GM21360 (cell line): ENCODE measurements at regions not wholly inside any gene's neighbourhood (a gene's known extent, or its start where the extent isn't known, plus 50 kb on each side); places are given as distances from the start of the nearest gene placed in this dataset.

ENCODE experiments used
- ATAC-seq: cut with Tn5 transposase; IDR thresholded peaks from one replicate; pipeline ENCODE4 v1.9.1; 2021; ENCODE audit warnings: mild to moderate bottlenecking, moderate library complexity; ENCODE audit not compliant: unreplicated experiment

- no peak for ATAC-seq
Measured at GRCh38 chr10:6743291-6743849, 163.3 kb upstream of the PRKCQ start.

- ATAC-seq = no peak
Measured at GRCh38 chr10:6741541-6741941, 161.5 kb upstream of the PRKCQ start.

DNA sequence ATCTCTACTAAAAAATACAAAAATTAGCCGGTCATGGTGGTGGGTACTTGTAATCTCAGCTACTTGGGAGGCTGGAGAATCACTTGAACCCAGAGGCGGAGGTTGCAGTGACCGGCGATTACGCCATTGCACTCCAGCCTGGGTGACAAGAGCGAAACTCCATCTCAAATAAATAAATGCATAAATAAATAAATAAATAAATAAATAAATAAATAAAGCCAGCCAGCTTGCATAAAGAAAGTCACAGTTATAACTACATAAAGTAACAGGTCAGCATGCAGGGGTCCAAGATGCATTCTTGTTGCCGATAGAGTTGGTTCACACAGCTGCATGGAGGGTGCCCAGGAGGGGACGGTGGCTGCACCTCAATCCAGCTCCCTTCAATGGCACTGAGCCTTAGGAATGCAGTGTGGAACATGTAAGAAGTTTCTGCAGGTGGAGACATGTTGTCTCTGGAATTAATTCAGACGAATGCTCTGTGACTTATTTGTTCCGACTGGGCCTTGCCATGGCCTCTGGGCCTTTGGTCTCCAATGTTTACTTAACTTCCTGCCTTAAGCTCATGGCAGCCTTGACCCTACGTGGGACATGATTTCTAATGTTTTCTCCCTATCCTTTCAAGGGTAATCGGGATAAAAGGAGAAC, 159.6 kb upstream of the PRKCQ start:
- no peak for ATAC-seq

GRCh38 chr10:6738112-6738768, 158.2 kb upstream of the PRKCQ start:
- no peak for ATAC-seq

GRCh38 chr10:6737758-6738111, 157.7 kb upstream of the PRKCQ start:
- no peak for ATAC-seq

DNA sequence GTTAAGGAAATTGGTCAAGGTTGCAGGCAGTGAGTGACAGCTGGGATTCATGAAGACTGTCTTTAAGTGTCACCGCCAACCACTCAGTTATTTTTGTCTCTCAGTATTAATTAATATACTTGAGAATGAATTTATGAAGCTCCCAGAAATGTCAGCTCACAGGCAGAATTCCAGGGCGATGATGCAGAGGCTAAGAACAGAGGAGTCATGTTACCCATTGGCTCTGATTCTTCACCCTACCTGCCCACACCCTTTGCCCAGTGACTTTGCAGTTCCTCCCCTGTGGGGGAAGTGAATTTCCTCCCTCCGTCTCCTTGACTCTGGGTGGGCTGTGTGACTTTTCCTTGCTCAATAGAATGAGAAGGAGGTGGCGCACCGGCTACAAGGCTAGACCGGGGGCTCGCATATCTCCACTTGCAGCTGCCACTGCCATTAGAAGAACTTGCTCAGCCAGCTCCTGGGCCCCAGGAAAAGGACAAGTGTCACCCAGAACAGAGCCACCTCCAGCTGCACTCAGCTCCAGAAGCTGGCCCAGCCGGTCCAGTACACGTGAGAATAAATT, 157.1 kb upstream of the PRKCQ start:
- ATAC-seq = no peak

- ATAC-seq = no peak
Measured at GRCh38 chr10:6734286-6734685, 154.2 kb upstream of the PRKCQ start.

DNA sequence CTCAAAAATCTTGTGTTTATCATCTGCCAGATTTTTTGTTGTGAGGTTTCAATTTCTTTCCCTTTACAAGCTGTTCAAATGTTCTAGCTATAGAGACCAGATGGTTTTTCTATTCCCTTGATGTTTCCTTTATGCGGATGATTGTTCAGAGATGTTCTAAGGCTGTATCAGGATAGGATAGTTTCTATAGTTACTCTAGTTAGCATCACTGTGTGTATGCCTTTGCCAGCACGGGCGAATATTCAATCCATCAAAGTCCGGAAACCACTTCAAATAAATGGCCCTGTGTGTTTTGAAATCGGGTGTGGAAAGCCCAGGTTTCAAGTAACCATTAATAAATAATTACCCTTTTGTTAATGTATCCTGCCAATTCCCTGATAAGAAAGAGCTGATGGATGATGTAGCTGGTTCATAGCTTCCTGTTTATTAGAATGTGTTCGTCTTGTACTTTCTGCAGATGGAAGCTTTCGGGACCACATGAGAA, 149.8 kb upstream of the PRKCQ start:
- no peak for ATAC-seq

DNA sequence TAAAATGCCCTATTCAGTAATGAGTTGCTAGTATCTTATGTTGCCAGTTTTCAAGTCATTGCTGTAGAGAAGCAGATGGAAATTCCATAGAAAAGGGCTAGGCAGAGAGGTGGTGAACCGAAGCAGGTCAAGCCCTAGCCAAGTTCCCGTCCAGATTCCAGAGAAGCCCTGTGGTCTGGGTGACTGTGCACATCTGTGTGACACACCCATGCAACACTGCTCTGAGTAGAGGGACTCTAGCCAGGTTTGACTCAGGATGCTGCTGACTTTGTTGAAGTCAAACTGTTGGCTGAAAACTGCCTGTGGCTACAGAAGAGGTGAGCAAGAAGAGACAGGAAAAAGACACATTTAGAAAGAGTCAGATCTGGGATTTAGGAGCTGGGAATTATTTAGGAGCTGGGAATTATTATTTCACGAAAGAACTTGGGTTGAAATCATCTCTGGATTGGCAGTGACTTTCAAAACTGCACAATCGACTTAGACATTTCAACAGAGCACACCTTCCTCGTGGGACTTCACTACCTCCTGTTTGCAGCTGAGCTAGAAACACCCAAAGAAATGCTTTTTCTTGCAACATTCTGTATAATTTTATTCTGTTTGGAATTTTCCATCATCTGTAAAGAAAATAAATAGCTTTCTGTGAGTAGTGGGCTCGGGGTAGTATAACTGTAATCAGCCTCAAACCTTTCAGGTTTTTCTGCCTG, 149.1 kb upstream of the PRKCQ start:
- no peak for ATAC-seq

DNA sequence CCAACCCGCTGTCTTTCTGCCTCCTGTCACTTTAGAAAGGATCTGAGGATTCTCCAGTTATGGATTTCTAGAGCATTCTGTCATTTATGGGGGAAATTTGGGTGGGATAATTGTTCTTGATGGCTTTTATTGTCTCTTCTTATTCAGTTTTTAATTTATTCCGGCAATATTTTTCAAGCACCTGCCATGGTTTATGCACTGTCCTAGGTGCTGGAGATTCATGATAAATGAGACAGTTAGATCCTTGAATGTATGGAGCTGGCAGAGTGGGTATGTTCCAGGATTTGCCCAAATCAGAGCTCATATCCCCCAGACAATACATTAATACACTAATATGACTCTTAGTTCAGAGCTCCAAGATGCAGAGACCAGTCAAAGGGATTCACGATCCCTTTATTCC, 146.8 kb upstream of the PRKCQ start:
- ATAC-seq = no peak

DNA sequence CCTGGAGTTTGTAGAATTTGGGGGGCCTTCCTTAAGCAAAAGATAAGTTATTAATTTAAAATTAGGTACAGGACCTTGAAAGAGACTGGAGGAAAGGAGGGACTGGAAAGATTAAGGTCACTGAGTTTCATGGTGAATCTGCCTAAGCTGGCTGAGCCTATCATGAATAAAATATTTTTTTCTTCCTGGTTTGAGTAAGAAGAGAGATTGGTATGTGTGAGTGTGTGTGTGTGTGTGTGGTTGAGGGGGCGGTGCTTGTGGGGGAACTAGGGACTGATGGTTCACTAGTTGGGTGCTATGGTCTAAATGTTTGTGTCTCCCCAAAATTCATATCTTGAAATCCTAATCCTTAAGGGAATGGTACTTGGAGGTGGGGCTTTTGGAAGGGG, 142.5 kb upstream of the PRKCQ start:
- ATAC-seq = no peak

DNA sequence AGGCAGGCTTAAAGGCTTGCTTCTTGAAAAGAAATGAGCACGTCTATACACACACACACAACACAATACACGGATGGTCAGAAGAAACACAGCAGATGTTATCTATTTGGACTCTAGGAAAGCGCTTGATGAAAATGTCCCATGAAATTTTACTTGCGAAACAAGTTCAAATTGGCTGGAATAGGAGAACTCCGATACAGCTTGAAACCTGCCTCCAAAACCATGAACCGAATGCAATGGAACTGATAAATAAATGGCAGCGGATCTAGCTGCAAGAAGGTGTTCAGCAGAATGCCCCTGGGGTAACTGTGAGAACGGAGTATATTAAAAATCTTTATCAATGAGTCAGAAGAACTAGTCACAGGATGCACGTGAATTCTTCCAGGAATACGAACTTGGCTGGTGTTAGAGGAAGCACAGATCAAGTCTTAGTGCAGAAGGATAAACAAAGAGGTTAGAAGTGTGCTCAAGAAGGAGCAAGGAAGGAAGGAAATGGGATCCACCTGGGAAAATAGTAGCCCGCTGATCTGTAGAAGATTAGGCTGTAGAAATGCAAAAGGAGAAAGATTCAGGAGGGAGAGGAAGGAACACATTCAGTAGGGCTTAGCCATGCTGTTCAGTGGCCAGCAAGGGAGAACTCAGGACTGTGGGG, 142.0 kb upstream of the PRKCQ start:
- no peak for ATAC-seq

GRCh38 chr10:6721480-6721879, 141.4 kb upstream of the PRKCQ start:
- ATAC-seq = no peak

- ATAC-seq = no peak
Measured at GRCh38 chr10:6719561-6719960, 139.5 kb upstream of the PRKCQ start.

- no peak for ATAC-seq
Measured at GRCh38 chr10:6718550-6718949, 138.5 kb upstream of the PRKCQ start.

DNA sequence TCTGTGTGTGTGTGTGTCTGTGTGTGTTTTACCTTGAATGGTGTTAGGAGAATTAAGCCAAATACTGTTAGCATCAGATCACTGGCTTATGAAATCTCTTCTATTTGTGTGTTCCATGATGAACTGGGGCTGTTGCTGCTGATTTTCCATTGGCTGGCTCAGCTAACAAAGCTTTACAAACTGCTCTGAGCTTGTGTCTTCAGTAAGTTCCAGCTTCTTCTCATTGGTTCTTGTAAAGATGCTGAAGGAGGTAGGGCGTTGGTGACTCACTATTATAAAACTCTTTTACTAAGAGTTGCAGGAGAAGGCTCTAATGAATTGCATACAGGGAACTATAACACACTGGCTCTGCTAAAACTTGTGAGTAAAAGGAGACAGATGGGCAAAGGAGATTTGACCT, 136.4 kb upstream of the PRKCQ start:
- ATAC-seq = no peak

DNA sequence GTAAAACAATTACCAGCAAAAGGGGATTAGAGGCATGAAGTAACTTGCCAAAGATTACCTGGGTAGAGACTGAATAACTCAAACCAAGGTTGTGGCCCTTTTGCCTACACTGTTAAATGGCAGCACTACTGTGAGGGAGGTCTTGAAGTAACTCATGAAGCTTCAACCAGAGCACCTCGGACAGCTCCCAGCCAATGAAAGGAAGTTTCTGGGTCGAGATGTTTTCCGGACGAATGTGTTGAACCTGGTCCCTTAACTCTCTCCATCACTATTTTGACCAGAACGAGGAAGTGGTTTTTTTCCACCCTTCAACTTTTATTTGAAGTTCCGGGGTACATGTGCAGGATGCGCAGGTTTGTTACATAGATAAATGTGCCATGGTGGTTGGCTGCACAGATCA, 133.6 kb upstream of the PRKCQ start:
- ATAC-seq = no peak

- ATAC-seq = no peak
Measured at GRCh38 chr10:6713120-6713519, 133.0 kb upstream of the PRKCQ start.

GRCh38 chr10:6711881-6712280, 131.8 kb upstream of the PRKCQ start:
- ATAC-seq = no peak

GRCh38 chr10:6711408-6711841, 131.3 kb upstream of the PRKCQ start:
- ATAC-seq = no peak

DNA sequence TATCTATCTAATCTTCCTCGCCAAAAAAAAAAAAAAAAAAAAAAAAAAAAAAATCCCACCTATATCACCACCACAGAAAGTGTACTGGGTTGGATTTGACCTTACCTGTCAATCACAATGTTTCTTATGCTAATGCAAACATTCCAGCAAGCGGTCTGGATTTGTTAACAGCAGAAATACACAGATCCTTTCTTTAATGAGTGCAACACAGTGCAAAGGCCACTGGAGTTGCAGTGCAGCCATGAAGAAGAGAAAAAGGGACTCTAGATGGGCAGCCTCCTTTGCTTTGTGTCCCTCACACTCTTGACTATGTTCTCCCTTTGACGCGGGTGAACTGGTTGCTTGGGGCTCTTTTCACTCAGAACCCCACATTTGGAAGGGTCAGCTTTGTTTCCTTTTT, 127.3 kb upstream of the PRKCQ start:
- no peak for ATAC-seq
